ENCODE measurements at regions not wholly inside any gene's neighbourhood (a gene's known extent, or its start where the extent isn't known, plus 50 kb on each side); places are given as distances from the start of the nearest gene placed in this dataset.

GRCh38 chr5:52481201-52481600 lies 306.5 kb upstream of the ITGA1 start:
- TF ChIP-seq CTCF (IDR thresholded peaks at IDR 0.05) (no peak), POLR2A (IDR thresholded peaks at IDR 0.05) (no peak)
